ENCODE measurements at regions not wholly inside any gene's neighbourhood (a gene's known extent, or its start where the extent isn't known, plus 50 kb on each side); places are given as distances from the start of the nearest gene placed in this dataset.

DNA sequence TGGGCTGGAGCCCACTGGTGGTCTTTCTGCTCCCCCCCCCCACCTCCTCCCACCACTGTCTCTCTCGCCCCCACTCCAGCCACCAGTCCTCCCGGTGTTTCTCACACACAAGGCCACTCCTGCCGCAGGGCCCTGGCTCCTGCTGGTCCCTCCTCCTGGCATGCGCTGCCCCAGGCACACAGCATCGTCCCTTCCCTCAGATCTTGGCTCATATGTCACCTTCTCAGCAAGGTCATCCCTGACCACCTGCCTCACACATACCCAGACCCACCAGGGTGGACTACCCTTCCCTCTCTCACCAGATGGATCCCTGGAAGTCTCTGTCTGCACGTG lies 101.5 kb upstream of the IQSEC1 start:
- BruUV-seq (replicated peaks) = no TSS peak
- Histone ChIP-seq H3K9me3 (replicated peaks; ENCODE audit: control insufficient read depth, insufficient read depth, low read depth, low read length) (peaks cover 3% of the 10 kb centered on the region; the same call in 1 of the 2 replicates), H3K4me2 (ENCODE audit: insufficient read depth, low read length) (no peak overlapping the region), H3K36me3 (ENCODE audit: control insufficient read depth, insufficient read depth, low read length) (no peaks in the 10 kb centered on the region), H3K4me1 (replicated peaks in 1 of 2; ENCODE audit: control insufficient read depth in 2 of 2, insufficient read depth in 2 of 2, low read length in 2 of 2) (no peaks in the 10 kb centered on the region; a peak in 1 of 5 replicates), H2AFZ (ENCODE audit: low read depth, low read length) (no peak overlapping the region), H3K9ac (ENCODE audit: insufficient read depth in 1 of 2, low read depth in 2 of 2, low read length in 2 of 2) (no peak overlapping the region), H3K27ac (ENCODE audit: extremely low read depth, low read depth, low read length) (no peak overlapping the region), H4K20me1 (replicated peaks; ENCODE audit: control insufficient read depth, insufficient read depth, low read length) (peaks cover 3% of the 10 kb centered on the region), H3K27me3 (ENCODE audit: control insufficient read depth in 2 of 2, insufficient read depth in 2 of 2, low read length in 2 of 2) (peaks cover 18 to 40% of the 10 kb centered on the region in 2 experiments), H3K4me3 (no peak overlapping the region), H3K79me2 (ENCODE audit: control insufficient read depth, insufficient read depth, low read length) (no peaks in the 10 kb centered on the region), H3K9me1 (ENCODE audit: control insufficient read depth, insufficient read depth, low read length) (no peaks in the 10 kb centered on the region)
- no peak for DNase-seq (ENCODE audit: extremely low read depth in 1 of 4, low spot score in 3 of 4)
- ChIA-PET POLR2A (interaction anchor here (1.0 to 1.2 kb wide), 2 partner anchors 9 to 11 kb away, joined by 4 to 5 read pairs; no protein-coding TSS in a partner anchor), CTCF (ENCODE audit: low intra/inter-chr PET ratio) (no interaction called here)
- intact Hi-C loops (cut with micrococcal nuclease) (no loop called here), in situ Hi-C loops (cut with MboI) (no loop called here)
- 2% methylated on average over 6 of the region's 6 CpGs for WGBS (ENCODE audit: insufficient coverage, low coverage, missing lambda C conversion rate)
- TF ChIP-seq ZFX (CRISPR knock-in tag; IDR thresholded peaks at IDR 0.05) = no peak
- TF ChIP-seq RBFOX2 (IDR thresholded peaks at IDR 0.05; ENCODE audit: low read depth, low read length) = no peak
- no peak for TF ChIP-seq MYBL2 (IDR thresholded peaks at IDR 0.05; ENCODE audit: low read depth)
- TF ChIP-seq MYBL2 (CRISPR knock-in tag; IDR thresholded peaks at IDR 0.05; ENCODE audit: borderline replicate concordance) = no peak
- TF ChIP-seq, protein P1, sequence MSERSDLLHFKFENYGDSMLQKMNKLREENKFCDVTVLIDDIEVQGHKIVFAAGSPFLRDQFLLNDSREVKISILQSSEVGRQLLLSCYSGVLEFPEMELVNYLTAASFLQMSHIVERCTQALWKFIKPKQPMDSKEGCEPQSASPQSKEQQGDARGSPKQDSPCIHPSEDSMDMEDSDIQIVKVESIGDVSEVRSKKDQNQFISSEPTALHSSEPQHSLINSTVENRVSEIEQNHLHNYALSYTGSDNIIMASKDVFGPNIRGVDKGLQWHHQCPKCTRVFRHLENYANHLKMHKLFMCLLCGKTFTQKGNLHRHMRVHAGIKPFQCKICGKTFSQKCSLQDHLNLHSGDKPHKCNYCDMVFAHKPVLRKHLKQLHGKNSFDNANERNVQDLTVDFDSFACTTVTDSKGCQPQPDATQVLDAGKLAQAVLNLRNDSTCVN (CRISPR knock-in tag; IDR thresholded peaks at IDR 0.05) = no peak
- TF ChIP-seq, protein P2, sequence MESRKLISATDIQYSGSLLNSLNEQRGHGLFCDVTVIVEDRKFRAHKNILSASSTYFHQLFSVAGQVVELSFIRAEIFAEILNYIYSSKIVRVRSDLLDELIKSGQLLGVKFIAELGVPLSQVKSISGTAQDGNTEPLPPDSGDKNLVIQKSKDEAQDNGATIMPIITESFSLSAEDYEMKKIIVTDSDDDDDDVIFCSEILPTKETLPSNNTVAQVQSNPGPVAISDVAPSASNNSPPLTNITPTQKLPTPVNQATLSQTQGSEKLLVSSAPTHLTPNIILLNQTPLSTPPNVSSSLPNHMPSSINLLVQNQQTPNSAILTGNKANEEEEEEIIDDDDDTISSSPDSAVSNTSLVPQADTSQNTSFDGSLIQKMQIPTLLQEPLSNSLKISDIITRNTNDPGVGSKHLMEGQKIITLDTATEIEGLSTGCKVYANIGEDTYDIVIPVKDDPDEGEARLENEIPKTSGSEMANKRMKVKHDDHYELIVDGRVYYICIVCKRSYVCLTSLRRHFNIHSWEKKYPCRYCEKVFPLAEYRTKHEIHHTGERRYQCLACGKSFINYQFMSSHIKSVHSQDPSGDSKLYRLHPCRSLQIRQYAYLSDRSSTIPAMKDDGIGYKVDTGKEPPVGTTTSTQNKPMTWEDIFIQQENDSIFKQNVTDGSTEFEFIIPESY (CRISPR knock-in tag; IDR thresholded peaks at IDR 0.05) = no peak
- no peak for TF ChIP-seq ZNF175 (CRISPR knock-in tag; IDR thresholded peaks at IDR 0.05; ENCODE audit: low read depth)
- no peak for FAIRE-seq
- no peak for ATAC-seq

Data from K562 (cell line).